Adrenal gland (tissue), 5 donors: ENCODE measurements at regions not wholly inside any gene's neighbourhood (a gene's known extent, or its start where the extent isn't known, plus 50 kb on each side); places are given as distances from the start of the nearest gene placed in this dataset.

ENCODE experiments used
- CTCF ChIP-seq, 6 experiments: fragments of 450-650 bp in 4 of 6; fragments of 200-600 bp in 2 of 6; sonication (generic) in 1 of 6; IDR thresholded peaks; 1 replicate in 5 of 6; 2 replicates in 1 of 6; pipeline versions ENCODE4 v1.5.1 to v1.8.0; 2016 to 2021; ENCODE audit warnings: antibody characterized with exemption in 6 of 6, mild to moderate bottlenecking in 2 of 6, moderate library complexity in 1 of 6
- POLR2A ChIP-seq, 2 donors: fragments of 450-650 bp; IDR thresholded peaks; one replicate each; pipeline ENCODE4 v1.6.1; 2017; ENCODE audit warnings: antibody characterized with exemption in 2 of 2, mild to moderate bottlenecking in 2 of 2, moderate library complexity in 1 of 2
- donor health status: DM: no; HTN: no; CAD: no.

- no peak for TF ChIP-seq CTCF (IDR thresholded peaks at IDR 0.05)
- no peak for TF ChIP-seq POLR2A (IDR thresholded peaks at IDR 0.05)
These were observed 285.8 kb downstream of the LMX1A start for GRCh38 chr1:165070675-165071074.
